Progenitor cell of endocrine pancreas (in vitro differentiated cells): ENCODE measurements at regions not wholly inside any gene's neighbourhood (a gene's known extent, or its start where the extent isn't known, plus 50 kb on each side); places are given as distances from the start of the nearest gene placed in this dataset.
"Not testable (repeated sequence)": the region's sequence is repeated elsewhere in the genome, so short reads cannot be mapped to it uniquely, and the experiment has no call there.

ENCODE experiments used
- DNase-seq: peaks from one replicate; pipeline ENCODE4 v3.0.0; 2021; ENCODE audit warnings: low spot score; ENCODE audit not compliant: unreplicated experiment
- H3K27ac Mint-ChIP-seq: 2 replicates; pipeline ENCODE4 v1.8.0; 2021; ENCODE audit warnings: mild to moderate bottlenecking, moderate library complexity, mixed read lengths
- H3K27me3 Mint-ChIP-seq: 2 replicates; pipeline ENCODE4 v1.8.0; 2021; ENCODE audit warnings: mixed read lengths
- H3K36me3 Mint-ChIP-seq: 2 replicates; pipeline ENCODE4 v1.8.0; 2022; ENCODE audit warnings: mixed read lengths; ENCODE audit not compliant: insufficient read depth
- H3K4me1 Mint-ChIP-seq: 2 replicates; pipeline ENCODE4 v1.8.0; 2021; ENCODE audit warnings: low read depth, mixed read lengths
- H3K4me3 Mint-ChIP-seq: 2 replicates; pipeline ENCODE4 v1.8.0; 2021; ENCODE audit warnings: low read depth, mild to moderate bottlenecking, moderate library complexity, mixed read lengths
- H3K9me3 Mint-ChIP-seq: 2 replicates; pipeline ENCODE4 v1.8.0; 2021; ENCODE audit warnings: low read depth, mixed read lengths
- TF ChIP-seq, protein P1 (sequence below): fragments of 200-600 bp; sonication (generic); IDR thresholded peaks from one replicate; pipeline ENCODE4 v1.5.0; 2021; ENCODE audit warnings: antibody characterized with exemption, mild to moderate bottlenecking; ENCODE audit not compliant: unreplicated experiment

DNA sequence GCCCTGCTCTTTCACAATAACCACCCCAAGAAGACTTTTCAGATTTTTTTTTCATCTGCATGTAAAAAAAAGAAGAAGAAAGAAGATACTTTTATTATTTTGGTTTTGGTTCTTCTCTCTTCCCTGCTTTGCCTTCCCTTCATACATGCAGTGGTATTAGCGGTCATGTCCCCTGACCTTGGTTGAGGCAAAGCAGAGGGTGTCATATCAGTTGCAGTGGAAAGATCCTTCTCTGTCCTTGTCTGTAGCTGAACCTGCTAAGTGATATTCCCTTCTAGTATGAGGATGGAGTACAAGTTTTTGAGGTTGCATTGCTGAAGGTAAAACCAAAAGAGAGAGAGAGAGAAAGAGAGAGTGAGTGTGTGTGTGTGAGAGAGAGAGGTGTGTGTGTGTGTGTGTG lies 345.7 kb downstream of the UTRN start:
- peaks cover 8% of the 10 kb centered on the region for H3K36me3 Mint-ChIP-seq
- H3K27me3 Mint-ChIP-seq = no peaks in the 10 kb centered on the region
- TF ChIP-seq, protein P1, sequence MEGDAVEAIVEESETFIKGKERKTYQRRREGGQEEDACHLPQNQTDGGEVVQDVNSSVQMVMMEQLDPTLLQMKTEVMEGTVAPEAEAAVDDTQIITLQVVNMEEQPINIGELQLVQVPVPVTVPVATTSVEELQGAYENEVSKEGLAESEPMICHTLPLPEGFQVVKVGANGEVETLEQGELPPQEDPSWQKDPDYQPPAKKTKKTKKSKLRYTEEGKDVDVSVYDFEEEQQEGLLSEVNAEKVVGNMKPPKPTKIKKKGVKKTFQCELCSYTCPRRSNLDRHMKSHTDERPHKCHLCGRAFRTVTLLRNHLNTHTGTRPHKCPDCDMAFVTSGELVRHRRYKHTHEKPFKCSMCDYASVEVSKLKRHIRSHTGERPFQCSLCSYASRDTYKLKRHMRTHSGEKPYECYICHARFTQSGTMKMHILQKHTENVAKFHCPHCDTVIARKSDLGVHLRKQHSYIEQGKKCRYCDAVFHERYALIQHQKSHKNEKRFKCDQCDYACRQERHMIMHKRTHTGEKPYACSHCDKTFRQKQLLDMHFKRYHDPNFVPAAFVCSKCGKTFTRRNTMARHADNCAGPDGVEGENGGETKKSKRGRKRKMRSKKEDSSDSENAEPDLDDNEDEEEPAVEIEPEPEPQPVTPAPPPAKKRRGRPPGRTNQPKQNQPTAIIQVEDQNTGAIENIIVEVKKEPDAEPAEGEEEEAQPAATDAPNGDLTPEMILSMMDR = no peak
- no peak overlapping the region for H3K4me3 Mint-ChIP-seq
- H3K9me3 Mint-ChIP-seq = peaks cover 2% of the 10 kb centered on the region
- peaks cover 3% of the 10 kb centered on the region for H3K4me1 Mint-ChIP-seq
- H3K27ac Mint-ChIP-seq = no peak overlapping the region
- no peak for DNase-seq

DNA sequence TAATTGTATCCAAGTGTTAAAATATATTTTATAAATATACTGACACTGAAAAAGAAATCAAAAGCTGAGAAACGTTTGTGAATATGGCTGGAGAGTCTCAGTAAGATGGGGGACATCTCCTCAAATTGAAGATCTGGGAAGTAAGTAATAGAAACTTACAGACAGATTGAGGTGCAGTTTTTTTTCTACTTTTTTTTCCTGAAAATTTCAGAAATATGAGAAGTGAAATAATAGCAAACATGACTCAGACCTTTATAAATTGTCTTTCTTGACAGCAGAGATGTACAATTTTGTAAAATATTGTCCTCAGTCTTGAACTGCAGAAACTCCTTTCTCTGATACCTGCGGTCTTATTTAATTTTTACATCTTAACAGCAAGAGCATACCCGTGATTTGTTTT lies 347.1 kb downstream of the UTRN start:
- Mint-ChIP-seq H3K27me3 (no peaks in the 10 kb centered on the region), H3K9me3 (peaks cover 2% of the 10 kb centered on the region), H3K4me3 (no peak overlapping the region), H3K36me3 (peaks cover 8% of the 10 kb centered on the region), H3K27ac (no peak overlapping the region), H3K4me1 (peaks cover 2% of the 10 kb centered on the region)
- DNase-seq = no peak
- TF ChIP-seq, protein P1 = no peak

DNA sequence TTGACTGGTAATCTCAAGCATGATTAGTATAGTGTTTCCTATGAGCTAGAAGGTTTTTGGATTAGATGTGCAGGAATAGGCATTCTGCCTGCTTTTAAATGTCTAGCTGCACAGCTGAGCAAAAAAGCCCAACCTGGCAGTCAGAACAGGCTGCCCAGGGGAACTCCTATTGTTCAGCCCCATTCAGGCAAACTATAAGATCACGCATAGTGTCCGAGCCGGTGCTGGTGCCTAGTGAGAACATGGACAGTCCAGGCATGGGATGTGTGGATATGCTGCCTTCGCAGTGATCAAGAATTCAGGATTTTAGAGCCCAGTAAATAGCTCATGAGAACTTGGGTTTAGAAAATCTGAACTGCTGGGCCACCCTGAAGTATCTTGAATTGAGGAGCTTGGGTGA lies 348.8 kb downstream of the UTRN start:
- peaks cover 2% of the 10 kb centered on the region for H3K4me1 Mint-ChIP-seq

GRCh38 chr6:144634371-144634770 lies 349.2 kb downstream of the UTRN start:
- TF ChIP-seq, protein P1 = no peak
- Mint-ChIP-seq H3K36me3 (peaks cover 10% of the 10 kb centered on the region), H3K4me3 (no peak overlapping the region), H3K27me3 (no peaks in the 10 kb centered on the region), H3K27ac (no peak overlapping the region), H3K4me1 (peaks cover 2% of the 10 kb centered on the region), H3K9me3 (peaks cover 4% of the 10 kb centered on the region)
- no peak for DNase-seq

More for the DNA sequence above, 348.8 kb downstream of the UTRN start:
- no peak for DNase-seq
- Mint-ChIP-seq H3K36me3 (peaks cover 6% of the 10 kb centered on the region), H3K9me3 (no peaks in the 10 kb centered on the region), H3K27me3 (no peaks in the 10 kb centered on the region), H3K27ac (no peak overlapping the region), H3K4me3 (no peak overlapping the region)
- TF ChIP-seq, protein P1 = no peak

GRCh38 chr6:144635051-144635450 lies 349.9 kb downstream of the UTRN start:
- DNase-seq = no peak
- Mint-ChIP-seq H3K4me3 (no peak overlapping the region), H3K27me3 (no peaks in the 10 kb centered on the region), H3K36me3 (peaks cover 11% of the 10 kb centered on the region), H3K4me1 (peaks cover 2% of the 10 kb centered on the region), H3K27ac (no peak overlapping the region), H3K9me3 (peaks cover 11% of the 10 kb centered on the region)
- TF ChIP-seq, protein P1 = no peak

- not testable (repeated sequence) for H3K4me1 Mint-ChIP-seq, DNase-seq, H3K4me3 Mint-ChIP-seq, H3K27ac Mint-ChIP-seq, H3K27me3 Mint-ChIP-seq
- peaks cover 11% of the 10 kb centered on the region for H3K9me3 Mint-ChIP-seq
- peaks cover 13% of the 10 kb centered on the region for H3K36me3 Mint-ChIP-seq
Measured at GRCh38 chr6:144636025-144636424, 350.9 kb downstream of the UTRN start.
